Coronary artery (tissue), 2 donors: ENCODE measurements at regions not wholly inside any gene's neighbourhood (a gene's known extent, or its start where the extent isn't known, plus 50 kb on each side); places are given as distances from the start of the nearest gene placed in this dataset.
"Not testable (repeated sequence)": the region's sequence is repeated elsewhere in the genome, so short reads cannot be mapped to it uniquely, and the experiment has no call there.

Experiments used
- DNase-seq: peaks from one replicate; pipeline ENCODE4 v3.0.0-alpha.2; 2017; ENCODE audit warnings: low spot score
- H3K27ac ChIP-seq, 2 donors: fragments of 200-600 bp; sonication (generic); one replicate each; pipeline ENCODE4 v1.5.1; 2016 to 2019
- H3K4me3 ChIP-seq: fragments of 200-600 bp; sonication (generic); 2 replicates; pipeline ENCODE4 v1.5.1; 2016; ENCODE audit warnings: mild to moderate bottlenecking, moderate library complexity
- TF ChIP-seq, protein P1 (sequence below): fragments of 200-600 bp; sonication (generic); IDR thresholded peaks from one replicate; pipeline ENCODE4 v1.5.1; 2019; ENCODE audit warnings: antibody characterized with exemption

DNA sequence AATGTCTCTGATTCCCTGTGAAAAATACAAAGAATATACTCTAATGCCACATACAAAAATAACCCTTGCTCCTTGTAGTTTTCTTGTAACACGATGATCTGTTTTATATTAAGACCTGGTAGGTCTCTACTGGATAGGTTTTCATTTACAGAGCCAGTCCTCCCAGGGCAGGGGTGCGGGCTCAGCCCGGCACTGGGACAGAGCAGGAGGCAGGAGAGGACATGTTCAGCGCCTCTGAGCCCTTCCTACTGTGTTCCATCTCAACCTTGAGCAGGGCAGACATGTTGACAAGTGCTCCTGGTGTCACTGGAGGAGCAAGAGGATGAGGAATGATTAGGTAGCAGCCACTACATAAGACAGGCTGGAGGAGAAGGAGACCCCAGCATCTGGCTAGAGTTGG is 335.5 kb downstream of the INSIG2 start:
- no peak overlapping the region for H3K27ac ChIP-seq
- no peak overlapping the region for H3K4me3 ChIP-seq
- TF ChIP-seq, protein P1, sequence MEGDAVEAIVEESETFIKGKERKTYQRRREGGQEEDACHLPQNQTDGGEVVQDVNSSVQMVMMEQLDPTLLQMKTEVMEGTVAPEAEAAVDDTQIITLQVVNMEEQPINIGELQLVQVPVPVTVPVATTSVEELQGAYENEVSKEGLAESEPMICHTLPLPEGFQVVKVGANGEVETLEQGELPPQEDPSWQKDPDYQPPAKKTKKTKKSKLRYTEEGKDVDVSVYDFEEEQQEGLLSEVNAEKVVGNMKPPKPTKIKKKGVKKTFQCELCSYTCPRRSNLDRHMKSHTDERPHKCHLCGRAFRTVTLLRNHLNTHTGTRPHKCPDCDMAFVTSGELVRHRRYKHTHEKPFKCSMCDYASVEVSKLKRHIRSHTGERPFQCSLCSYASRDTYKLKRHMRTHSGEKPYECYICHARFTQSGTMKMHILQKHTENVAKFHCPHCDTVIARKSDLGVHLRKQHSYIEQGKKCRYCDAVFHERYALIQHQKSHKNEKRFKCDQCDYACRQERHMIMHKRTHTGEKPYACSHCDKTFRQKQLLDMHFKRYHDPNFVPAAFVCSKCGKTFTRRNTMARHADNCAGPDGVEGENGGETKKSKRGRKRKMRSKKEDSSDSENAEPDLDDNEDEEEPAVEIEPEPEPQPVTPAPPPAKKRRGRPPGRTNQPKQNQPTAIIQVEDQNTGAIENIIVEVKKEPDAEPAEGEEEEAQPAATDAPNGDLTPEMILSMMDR, result no peak
- no peak for DNase-seq

DNA sequence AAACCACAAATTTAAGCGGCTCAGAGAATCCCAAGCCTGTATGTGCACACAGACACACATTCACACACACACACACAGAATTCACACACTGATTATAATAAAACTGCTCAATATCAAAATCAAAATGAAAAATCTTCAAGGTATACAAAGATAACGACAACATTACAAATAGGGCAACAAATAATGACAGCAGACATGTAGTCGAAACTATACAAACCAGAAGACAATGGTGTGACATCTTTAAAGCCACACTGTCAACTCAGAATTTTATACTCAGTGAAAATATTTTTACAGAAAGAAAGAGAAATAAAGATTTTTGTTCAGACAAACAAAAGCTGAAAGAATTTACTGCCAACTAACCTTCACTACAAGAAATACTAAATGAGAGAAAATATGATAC is 333.4 kb downstream of the INSIG2 start:
- H3K4me3 ChIP-seq, result no peak overlapping the region
- no peak for DNase-seq
- H3K27ac ChIP-seq, result no peak overlapping the region
- TF ChIP-seq, protein P1, result no peak

DNA sequence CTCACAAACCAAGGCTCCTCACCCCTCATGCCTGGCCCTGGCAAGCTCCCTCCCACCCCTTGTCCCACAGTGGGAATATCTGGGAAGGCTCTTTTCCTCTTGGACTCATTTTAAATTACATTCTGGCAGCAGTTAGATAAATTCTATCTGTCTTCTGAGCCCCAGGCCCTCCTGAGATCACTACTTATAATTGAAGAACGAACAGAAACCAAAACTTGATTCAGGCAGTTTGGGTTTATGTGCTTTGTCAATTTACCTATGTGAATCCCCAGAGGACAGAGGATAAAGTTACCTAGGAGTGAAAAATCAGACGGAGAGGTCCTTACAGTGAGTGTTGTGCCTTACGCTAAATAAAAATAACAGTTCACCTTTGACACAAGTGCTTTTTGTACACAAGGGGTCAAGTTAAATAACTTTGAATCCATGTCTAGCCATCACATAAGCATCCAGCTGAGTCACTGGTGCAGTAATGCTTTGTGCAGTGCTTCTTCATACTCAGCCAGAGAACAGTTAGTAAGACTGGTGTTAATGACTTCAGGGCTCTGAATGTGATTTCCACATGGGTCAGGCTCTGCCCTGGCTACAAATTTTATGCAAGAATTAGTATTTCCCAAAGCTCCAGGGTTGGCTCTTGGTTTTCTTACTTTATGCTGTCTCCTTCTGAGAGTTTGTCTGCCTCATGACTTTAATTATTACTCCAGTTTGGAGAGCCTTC is 329.3 kb downstream of the INSIG2 start:
- TF ChIP-seq, protein P1, result no peak
- no peak overlapping the region for H3K27ac ChIP-seq
- DNase-seq, result no peak
- H3K4me3 ChIP-seq, result no peak overlapping the region

DNA sequence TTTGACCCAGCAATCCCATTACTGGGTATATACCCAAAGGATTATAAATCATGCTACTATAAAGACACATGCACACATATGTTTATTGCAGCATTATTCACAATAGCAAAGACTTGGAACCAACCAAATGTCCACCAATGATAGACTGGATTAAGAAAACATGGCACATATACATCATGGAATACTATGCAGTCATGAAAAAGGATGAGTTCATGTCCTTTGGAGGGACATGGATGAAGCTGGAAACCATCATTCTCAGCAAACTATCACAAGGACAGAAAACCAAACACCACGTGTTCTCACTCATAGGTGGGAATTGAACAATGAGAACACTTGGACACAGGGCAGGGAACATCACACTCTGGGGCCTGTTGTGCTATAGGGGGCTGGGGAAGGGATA is 326.9 kb downstream of the INSIG2 start:
- not testable (repeated sequence) for H3K27ac ChIP-seq, DNase-seq, H3K4me3 ChIP-seq

DNA sequence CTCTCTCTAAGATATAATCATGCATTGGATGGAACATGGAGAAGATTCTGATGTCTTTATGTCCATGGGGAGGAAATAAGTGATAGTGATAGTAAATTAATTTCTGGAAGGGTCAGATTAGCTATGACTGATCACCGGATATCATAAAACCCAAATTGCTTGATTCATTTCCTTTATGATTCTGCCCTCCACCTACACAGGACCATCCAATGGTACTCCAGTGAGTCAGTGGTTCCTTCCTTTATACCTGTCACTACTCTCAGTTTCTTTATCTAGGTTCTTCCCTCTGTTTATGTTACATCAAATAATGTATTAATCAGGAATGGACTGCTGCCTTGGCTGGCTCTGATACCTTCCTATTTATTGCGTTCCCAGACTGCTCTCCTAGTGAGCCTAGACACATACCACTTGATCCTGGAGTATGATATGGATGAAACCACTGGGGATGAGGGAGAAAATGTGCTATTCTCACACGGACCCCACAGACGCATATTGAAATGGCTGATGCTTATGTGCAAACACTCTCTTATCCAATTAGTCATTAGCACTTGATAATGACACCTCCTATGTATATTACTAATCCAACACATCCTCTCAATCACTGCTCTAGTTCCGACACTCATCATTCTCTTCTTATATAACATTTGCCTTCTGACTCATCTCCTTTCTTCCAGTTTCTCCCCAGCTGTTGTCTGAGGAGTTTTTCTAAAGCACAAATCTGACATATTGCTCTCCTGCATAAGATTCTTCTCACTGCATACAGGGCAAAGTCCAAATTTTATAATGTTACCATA is 315.6 kb downstream of the INSIG2 start:
- Histone ChIP-seq H3K27ac (no peak overlapping the region), H3K4me3 (no peak overlapping the region)
- no peak for DNase-seq
- TF ChIP-seq, protein P1, result no peak

DNA sequence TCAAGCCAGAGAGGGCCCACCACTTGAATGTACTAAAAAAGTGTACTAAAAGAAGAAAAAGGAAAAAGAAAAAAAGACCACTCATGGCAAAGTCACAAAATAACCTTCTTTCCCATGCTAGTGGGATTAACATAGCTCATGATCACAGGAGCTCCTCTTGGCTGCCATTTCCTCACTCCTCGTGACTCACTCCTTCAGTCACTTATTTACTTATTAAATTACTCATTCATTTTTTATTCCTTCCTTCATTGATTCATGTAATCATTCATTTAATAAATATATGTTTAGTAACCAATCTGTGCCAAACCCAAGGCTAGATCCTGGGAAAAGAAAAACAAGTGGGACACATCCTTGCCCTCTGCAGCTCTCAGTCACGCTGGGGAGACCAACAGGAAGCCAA is 300.5 kb downstream of the INSIG2 start:
- H3K27ac ChIP-seq, result no peak overlapping the region
- no peak overlapping the region for H3K4me3 ChIP-seq
- TF ChIP-seq, protein P1, result no peak
- no peak for DNase-seq

DNA sequence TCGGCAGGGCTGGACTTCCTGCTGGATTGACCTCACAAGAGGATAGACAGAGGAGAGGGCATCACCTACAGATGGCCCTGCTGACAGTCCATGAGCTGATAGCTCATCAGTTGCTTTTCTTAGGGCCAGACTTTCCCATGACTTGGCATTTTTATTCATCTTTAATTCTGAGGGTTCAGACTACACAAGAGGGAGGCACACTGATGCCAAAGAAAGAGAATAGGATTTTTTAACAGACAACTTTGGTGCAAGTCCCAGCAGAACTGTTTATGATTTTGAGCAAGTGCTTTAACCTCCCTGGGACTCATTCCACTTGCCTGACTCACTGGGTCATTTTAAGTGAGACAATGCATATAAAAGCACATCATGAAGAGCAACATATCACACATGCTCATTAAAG is 299.2 kb downstream of the INSIG2 start:
- TF ChIP-seq, protein P1, result no peak
- Histone ChIP-seq H3K27ac (no peak overlapping the region), H3K4me3 (no peak overlapping the region)
- DNase-seq, result no peak
